Retina (tissue), 1 donor: ENCODE measurements at regions not wholly inside any gene's neighbourhood (a gene's known extent, or its start where the extent isn't known, plus 50 kb on each side); places are given as distances from the start of the nearest gene placed in this dataset.

Experiments used
- DNase-seq: peaks from one replicate; pipeline ENCODE4 v3.0.0-alpha.2; 2016

- DNase-seq = no peak
Observed at GRCh38 chr15:97425596-97425995, 534.9 kb upstream of the ARRDC4 start.

DNA sequence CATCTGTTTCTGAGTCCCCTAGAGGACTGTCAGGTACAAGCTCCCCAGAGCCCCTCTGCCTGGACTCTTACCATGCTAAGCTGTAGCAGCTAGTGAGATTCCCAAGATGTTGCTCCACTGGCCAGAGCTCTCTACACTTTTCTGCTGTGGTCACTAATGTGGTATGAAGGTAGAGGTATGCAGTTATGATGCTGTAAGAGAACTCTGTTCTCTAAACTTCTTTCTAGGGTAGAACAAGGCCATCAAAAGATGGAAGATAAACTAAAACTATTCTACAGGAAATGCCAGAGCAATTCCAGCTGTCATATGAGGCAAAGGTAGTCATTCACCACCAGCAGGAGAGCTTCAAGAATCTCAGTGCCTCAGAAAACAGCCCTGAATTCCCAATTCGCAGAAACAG, 517.4 kb upstream of the ARRDC4 start:
- DNase-seq = no peak

DNA sequence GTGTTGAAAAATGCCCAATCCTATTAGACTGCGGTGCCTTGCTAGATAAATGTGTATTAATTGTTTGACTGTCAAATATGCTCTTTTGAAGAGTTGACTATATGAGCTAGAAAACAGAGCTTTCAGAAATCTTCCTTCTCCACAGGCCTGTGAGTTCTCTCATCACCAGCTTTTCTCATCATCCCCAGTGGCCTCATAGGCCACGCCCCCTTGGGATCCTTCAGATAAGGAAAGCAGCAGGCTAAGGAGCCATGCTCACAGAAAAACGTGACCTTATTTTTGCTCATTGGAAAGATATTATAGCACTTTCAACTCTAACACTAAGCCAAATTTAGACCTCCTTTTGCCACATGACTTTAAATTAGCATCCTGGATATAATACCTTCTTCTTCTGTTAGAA, 514.4 kb upstream of the ARRDC4 start:
- DNase-seq = no peak

DNA sequence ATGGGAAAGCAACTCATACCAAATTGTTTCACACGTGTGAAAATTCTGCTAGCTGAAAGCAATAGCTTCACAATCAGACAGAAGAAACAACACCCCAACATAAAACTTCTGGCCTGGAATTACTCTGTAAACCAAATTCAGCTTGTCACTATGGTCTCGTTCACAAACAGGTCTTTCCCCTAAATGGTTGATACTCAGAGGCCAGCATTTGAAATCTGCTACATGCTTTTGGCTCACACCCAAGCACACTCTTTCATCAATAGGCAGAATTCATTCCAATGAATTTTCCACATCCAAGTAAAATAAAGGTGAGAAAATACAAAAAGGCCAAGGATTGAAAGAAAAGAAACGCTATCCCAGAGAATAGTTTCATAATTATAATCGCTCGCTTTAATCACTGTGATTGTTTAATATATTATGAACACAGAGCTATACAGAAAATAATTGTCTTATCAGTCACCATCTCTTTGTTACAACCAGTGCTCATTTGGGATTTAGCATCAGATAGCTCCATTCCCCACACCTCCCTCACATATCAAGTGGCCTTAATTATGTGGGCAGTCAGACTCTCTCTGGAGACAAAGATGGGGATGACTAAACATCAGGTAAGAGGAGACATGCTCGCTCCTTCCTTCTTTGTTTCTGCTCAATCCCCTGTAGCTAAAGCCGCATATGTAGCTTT, 503.8 kb upstream of the ARRDC4 start:
- DNase-seq = no peak

- DNase-seq = no peak
Observed at GRCh38 chr15:97457203-97457847, 503.2 kb upstream of the ARRDC4 start.

- DNase-seq = no peak
Observed at GRCh38 chr15:97459771-97460170, 500.7 kb upstream of the ARRDC4 start.

DNA sequence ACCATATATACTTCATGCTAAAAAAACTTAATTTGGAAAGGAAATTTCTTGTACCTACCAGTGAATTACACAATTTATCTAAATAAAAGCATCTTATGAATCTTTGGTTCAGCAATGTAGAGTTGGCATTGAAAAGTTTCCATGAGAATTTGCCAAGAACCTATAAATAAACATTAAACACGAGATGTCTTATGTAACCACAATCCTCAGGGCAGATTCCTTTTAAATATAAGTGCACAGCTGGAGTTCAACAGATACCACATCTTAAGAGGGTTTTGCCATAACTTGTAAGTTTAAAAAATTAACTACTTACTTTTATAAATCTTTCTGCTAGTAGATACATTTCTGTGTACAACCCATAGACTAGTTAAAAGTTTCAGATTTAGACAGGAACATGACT, 499.3 kb upstream of the ARRDC4 start:
- no peak for DNase-seq

- DNase-seq = no peak
Observed at GRCh38 chr15:97463696-97464095, 496.8 kb upstream of the ARRDC4 start.

DNA sequence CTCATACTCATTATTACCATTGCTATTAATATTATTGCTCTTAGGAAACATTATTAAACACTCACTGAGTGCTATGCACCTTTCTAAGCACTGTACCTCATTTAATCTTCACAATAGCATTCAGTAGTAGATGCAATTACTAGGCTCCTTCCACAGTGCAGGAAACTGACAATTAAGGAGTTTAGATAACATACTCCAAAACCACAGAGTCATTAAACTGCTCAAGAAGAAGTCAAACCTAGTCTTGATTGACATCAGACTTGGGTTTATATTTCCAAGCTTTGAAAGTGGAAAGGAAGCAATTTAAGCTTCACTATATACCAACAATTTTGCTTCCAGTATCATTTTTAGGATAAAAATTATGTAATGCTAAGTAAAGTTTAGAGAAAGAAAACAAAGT, 490.1 kb upstream of the ARRDC4 start:
- DNase-seq = no peak

DNA sequence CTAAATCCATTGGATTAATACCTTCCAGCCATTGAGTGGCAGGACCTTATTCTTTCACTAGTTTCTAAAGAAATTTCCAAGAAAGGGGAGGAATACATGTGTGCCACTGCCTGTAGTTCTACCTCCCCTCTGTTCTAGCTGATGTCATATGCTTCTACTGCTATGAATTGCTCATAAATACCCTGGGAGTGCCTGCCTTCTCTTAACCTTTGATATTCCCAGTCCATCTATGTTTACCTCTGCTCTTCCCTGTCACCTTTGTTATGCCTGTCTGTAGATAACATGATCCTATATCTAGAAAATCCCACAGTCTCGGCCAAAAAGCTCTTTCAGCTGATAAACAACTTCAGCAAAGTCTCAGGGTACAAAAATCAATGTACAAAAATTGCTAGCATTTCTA, 486.9 kb upstream of the ARRDC4 start:
- DNase-seq = no peak

DNA sequence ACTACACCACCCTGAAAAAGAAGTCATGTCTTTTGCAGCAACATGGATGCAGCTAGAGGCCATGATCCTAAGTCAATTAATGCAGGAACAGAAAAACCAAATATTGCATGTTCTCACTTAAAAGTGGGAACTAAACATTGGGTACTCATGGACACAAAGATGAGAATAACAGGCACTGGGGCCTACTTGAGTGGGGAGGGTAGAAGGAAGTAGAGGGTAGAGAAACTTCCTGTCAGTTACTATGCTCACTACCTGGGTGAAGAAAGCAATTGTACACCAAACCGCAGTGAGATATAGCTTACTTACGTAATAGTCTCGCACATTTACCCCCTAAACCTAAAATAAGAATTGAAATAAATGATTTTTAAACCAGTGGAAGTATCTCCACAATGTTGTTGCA, 480.5 kb upstream of the ARRDC4 start:
- no peak for DNase-seq

DNA sequence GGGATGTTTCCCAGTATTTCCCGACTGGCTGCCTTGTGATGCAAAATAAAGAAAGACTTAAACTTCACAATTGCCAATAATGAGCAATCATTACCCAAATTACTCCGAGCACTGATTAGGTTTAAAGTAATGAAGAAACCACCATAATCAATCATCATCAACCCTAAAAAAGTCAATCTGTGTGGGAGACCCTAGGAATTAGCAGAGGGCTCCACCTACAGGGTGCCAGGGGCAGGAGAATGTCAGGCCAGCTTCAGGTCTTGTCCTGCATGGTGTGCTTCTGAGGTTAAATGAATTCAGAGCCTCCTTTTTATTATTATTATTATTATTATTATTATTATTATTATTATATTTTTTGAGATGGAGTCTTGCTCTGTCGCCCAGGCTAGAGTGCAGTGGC, 478.0 kb upstream of the ARRDC4 start:
- DNase-seq = no peak

DNA sequence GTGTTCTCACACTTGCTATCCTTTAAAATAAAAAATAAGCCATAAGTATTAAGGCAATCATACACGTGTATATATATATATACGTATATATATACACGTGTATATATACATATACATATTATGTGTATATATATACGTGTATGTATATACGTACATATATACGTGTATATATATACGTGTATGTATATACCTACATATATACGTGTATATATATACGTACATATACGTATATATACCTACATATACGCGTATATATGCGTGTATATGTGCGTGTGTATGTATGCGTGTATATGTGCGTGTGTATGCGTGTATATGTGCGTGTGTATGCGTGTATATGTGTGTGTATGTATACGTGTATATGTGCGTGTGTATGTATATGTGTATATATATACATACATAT, 477.3 kb upstream of the ARRDC4 start:
- no peak for DNase-seq

DNA sequence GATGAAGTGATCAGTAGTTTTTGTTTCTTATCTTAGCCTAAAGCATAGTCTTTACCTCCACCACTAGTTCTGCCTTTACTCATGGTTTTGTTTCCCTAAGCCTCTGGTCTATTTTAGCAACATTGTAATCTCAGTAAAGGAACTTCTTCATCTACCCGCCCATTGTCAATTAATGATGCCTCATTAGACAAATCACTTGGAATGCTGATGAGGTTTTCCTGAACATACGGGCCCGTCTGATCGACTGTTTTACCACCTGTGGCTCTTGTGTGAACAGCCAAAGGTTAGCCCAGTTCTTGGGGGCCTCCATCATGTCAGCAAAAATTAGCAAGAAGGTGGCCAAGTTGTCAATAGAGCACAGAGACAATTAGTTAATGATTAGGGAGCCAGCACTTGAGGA, 470.1 kb upstream of the ARRDC4 start:
- DNase-seq = no peak

DNA sequence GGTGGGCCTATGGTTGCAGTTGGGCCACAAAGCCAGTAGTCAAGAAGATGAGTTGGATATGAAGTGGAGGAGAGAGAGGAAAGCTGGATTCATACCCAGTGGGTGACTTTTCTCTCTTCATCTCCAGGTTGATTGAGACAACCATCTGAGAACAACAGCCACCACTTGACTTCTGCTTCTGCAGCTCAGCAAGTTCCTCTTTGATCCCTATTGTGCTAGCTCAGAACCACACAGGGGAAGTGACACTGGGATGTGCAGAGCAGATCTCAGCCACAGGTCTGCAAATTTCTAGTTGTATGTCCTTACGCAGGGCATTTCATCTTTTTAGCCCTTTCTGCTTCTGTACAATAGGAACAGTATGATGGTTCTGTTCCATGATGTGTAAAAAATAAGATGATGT, 459.2 kb upstream of the ARRDC4 start:
- DNase-seq = no peak

- no peak for DNase-seq
Observed at GRCh38 chr15:97502038-97502437, 458.5 kb upstream of the ARRDC4 start.

- DNase-seq = no peak
Observed at GRCh38 chr15:97504031-97504792, 456.3 kb upstream of the ARRDC4 start.

- DNase-seq = no peak
Observed at GRCh38 chr15:97517737-97518136, 442.8 kb upstream of the ARRDC4 start.

DNA sequence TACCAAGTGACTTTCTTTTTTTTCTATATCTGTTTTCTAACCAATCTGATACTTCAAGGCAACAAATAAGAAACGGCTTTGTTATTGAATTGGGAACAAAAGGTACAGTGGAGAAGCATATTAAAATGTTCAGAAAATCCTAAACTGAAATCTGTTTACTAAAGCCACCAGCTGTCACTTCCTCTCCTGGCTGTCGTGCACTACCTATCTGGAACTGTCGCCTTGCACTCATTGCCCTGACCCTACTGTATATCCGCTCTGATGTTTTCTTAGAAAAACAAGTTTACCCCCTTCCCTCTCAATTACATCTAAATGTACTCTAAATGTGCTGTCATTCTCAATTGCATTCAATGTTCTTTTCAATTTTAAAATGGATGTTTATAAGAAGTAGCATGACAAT, 439.8 kb upstream of the ARRDC4 start:
- no peak for DNase-seq

GRCh38 chr15:97521381-97522285, 438.9 kb upstream of the ARRDC4 start:
- peak; percentile 34 for DNase-seq

DNA sequence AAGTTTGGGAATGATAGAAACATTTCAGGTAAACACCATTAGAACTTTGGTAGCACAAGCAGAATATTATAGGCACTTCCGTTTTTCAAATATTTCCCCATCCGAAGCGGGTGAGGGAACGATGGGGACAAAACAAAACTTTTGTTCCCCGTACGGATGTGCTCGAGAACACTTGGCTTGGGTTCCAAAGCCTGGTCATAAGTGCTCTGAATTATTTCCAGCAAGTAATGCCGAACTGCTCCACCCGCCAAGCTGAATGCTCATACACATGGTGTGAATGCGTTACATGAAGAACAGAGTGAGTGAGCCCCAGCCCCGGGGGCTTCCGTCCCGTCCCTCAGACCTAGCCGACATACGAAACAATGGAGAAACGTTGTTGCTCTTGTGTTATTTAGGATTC, 438.2 kb upstream of the ARRDC4 start:
- no peak for DNase-seq

DNA sequence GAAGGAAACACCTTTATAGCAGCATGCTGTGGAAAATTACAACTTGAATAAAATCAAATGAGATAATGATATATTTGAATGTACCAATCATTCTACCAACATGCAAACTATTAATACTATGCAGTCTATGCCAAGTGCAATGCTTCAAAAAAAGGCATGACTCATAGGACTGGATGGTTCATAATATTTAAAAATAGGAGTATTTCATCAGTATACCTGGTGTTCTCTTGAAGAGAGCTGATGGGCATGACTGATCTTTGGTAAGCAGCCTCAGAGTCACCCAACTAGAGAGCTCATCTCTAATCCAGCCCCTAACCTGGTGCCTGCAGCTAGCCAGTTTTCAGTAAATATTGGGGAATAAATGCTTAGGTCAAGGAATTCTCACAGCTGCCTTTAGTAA, 434.7 kb upstream of the ARRDC4 start:
- no peak for DNase-seq

GRCh38 chr15:97528238-97528637, 432.3 kb upstream of the ARRDC4 start:
- DNase-seq = no peak
